GM21737 (cell line): ENCODE measurements at regions not wholly inside any gene's neighbourhood (a gene's known extent, or its start where the extent isn't known, plus 50 kb on each side); places are given as distances from the start of the nearest gene placed in this dataset.
"Not testable (repeated sequence)": the region's sequence is repeated elsewhere in the genome, so short reads cannot be mapped to it uniquely, and the experiment has no call there.

Source experiments
- ATAC-seq: cut with Tn5 transposase; IDR thresholded peaks from one replicate; pipeline ENCODE4 v1.9.1; 2021; ENCODE audit warnings: mild to moderate bottlenecking, moderate library complexity; ENCODE audit not compliant: unreplicated experiment

DNA sequence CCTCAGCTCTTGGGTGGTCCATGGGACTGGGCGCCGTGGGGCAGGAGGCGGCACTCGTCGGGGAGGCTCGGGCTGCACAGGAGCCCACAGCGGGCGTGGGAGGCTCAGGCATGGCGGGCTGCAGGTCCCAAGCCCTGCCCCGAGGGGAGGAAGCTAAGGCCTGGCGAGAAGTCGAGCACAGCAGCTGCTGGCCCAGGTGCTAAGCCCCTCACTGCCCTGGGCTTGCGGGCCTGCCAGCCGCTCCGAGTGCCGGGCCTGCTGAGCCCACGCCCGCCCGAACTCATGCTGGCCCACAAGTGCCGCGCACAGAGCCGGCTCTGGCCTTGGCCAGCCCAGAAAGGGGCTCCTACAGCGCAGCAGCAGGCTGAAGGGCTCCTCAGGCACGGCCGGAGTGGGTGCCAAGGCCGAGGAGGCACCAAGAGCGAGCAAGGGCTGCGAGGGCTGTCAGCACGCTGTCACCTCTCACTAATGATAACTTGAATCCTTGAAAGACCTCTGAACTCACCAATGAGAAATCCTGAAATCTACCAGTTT is 1506.8 kb upstream of the WWC1 start:
- ATAC-seq: no peak

DNA sequence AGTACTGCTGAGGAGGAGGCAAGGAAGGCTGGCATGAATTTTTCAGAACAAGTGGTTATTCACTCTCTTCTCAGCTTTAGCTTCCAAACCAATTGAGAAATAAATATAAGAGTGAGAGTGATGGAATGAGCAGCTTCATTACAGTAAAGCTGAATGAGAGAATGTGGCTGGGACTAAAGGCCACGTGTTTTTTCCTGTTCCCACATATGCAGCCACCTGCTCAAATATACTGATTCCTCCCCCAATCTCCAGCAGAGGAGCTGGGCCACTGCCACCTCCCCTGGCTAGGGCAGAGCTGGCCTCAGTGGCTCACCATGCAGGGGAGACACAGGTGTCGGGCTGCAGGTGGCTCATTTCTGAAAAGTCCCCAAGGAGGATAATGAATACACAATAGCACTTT is 1505.3 kb upstream of the WWC1 start:
- ATAC-seq: no peak

DNA sequence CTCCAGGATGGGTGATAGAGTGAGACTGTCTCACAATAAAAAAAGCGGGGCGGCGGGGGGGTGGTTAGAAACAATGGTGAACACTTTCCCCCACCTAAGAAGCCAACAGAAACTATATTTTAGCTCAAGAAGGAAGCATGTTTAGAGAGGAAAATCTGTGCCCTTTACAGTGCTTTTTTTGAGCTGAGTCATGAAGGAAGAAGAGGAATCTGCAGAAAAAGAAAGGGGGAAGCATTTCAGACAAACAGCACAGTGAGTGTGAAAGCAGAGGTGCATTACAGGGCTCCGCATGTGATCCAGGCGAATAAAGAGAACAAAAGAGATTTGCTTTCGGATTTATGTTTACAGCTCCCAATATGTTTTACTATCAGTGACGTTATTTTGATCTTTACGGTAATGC is 1504.6 kb upstream of the WWC1 start:
- no peak for ATAC-seq

DNA sequence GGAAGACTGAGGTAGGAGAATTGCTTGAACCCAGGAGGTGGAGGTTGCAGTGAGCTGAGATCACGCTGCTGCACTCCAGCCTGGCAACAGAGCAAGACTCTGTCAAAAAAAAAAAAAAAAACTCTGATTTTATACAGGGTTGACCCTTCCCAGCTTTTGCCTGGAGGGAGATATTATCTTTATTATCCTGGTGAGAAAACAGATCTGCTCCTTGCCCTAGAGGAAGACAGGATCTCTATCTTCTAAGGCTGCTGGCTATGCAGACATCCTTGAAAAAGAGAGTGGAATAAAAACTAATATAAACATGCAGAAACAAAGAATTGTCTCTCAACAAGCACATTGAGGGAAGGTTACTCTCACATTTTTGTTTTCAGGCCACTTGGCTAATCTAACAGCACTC is 1503.4 kb upstream of the WWC1 start:
- no peak for ATAC-seq

DNA sequence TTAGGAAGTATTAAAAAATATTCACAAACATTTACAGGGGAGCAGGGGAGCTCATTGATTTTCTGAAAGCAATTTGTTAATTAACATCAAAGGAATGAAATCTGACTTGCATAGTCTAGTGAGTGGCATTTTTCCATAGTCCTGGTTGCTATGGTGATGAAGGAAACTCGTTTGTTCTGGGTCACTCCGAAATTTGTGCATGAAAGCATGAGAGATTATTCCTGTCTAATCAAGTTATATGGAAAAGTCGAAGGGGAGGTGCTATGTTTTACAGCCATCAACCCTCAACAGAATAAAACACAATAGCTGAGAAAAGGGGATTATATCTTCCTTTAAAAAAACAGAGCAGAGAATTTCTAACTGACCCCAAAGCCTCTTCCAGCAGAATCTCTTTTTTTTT is 1495.7 kb upstream of the WWC1 start:
- ATAC-seq: no peak

DNA sequence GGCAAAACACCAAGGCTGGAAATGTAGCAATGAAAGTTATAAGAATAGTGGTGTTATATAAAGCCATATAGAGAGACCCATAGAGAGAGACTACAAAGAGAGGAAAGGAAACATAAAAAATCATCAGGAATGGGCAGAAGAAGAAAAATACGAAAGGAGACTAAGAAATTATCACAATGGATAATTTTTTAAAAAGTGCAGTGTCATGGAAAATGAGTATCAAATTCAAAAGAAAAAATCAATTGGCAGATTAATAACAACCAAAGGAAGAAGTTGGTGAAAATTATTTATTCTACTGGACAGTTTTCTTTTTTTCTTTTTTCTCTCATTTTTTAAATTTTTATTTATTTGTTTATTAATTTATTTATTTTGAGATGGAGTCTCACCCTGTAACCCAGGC is 1488.4 kb upstream of the WWC1 start:
- ATAC-seq: no peak

DNA sequence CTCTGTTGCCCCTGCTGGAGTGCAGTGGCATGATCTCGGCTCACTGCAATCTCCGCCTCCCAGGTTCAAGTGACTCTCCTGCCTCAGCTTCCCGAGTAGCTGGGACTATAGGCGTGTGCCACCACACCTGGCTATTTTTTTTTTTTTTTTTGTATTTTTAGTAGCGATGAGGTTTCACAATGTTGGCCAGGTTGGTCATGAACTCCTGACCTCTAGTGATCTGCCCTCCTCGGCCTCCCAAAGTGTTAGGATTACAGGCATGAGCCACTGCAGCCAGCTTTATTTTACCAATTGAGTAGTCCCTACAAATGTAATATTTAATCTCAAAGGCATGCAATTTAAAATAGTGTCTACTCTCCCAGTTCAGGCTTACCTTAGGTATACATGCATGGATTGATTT is 1487.2 kb upstream of the WWC1 start:
- ATAC-seq: not testable (repeated sequence)

DNA sequence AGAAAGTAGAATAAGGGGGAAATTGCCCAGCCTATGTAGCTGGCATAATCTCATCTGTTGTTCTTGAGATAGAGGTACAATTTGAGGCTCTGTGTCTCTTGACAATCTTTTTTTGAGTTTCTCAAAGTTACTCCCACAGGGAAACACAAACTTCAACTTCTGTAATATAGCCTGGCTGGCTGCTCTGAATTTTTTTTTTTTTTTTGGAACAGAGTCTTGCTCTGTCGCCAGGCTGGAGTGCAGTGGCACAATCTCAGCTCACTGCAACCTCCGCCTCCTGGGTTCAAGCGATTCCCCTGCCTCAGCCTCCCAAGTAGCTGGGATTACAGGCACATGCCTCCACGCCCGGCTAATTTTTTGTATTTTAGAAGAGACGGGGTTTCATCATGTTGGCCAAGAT is 1486.8 kb upstream of the WWC1 start:
- ATAC-seq: not testable (repeated sequence)

DNA sequence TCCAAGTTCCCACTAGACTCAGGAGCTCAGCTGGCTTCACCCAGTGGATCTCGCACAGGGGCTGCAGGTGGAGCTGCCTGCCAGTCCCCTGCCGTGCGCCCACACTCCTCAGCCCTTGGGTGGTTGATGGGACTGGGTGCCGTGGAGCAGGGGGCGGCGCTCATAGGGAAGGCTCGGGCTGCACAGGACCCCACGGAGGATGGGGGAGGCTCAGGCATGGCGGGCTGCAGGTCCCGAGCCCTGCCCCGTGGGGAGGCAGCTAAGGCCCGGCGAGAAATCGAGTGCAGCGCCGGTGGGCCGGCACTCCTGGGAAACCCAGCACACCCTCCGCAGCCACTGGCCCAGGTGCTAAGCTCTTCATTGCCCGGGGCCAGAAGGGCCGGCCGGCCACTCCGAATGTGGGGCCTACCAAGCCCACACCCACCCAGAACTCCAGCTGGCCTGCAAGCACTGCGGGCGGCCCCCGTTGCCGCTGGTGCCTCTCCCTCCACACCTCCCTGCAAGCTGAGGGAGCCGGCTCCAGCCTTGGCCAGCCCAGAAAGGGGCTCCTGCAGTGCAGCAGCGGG is 1481.3 kb upstream of the WWC1 start:
- ATAC-seq: not testable (repeated sequence)

DNA sequence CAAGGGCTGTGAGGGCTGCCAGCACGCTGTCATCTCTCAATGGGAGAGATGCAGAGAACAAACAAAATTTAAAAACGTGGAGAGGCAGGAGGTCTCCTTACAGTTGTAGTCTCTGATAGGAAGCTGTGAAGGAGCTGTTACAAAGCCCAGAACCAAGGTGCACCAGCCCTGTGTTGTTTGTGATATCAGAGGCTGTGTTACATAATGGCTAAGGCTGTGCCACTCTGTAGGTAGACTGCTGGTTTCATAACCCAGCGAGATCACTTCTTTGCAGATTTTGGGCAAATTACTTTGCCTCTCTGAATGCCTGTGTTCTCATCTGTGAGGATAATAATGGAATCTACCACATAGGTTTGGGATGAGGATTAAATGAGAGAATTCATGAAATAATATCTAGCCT is 1480.7 kb upstream of the WWC1 start:
- no peak for ATAC-seq

DNA sequence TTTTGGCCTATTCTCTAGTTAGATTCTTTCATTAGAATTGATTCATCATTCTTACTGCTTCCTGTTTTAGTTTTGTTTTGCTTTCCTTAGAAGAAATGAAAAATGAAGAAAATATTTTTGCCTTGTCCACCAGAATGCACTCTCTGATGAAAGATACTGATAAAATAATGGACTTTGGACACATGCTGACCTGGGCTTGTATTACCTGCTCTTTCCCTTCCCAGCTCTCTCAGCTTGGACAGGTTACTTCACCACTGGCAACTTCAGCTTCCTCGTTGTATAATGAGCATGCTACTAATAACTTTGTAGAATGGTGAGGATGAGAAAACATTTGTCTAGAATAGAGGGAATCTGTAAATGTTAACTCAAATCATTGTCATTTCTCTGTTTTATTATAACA is 1468.1 kb upstream of the WWC1 start:
- no peak for ATAC-seq

DNA sequence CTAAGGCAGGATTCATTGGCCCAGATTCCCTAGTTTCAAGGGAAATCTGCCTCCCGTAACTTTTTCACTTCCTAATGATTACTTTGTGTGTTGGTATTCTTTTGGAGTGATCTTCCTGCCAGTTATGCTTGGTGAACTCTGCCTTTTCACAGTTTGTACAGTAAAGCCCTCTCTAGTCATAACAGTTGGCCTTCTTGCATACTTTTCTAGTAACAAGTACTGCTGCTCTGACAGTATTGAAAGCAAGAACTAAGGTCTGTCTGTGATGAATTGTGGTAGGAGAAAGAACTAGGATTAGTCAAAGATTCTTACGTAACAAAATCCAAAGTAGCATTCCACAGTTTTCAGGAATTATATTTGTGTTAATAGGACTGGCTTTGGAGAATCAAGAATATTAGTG is 1457.2 kb upstream of the WWC1 start:
- no peak for ATAC-seq

DNA sequence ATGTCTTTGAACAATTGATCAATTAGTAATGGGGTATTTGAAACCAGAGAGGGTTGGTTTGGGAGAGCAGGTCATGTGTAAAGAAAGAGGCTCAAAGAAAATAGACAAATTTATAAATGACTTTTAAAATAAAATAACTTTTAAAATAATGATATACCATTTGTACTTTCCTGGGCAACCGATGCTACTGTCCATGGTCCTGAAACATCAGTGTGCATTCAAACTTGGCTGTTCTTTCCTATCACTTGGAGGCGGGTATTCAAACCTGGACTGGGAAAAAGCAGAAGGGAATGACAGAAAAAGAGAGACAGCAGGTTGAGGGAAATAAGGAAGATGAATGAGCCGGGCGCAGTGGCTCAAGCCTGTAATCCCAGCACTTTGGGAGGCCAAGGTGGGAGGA is 1446.4 kb upstream of the WWC1 start:
- no peak for ATAC-seq

DNA sequence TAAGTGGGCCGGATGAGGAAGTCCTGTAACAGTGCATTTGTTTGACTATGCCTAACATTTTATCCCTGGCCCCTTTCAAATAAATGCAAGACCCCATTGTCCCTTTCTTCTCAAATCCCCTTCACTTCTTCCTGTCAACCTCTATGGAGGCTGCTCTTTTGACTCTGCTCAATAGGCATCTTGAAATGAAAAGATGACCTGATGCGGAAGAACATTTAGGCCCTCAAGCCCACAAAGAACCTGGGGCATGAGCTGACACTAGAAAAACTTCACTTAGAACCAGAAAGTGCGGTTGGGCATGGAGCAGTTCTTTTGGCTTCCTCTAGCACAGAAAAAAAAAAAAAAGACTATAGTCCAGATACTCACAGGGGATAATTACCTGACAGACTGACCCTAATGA is 1434.7 kb upstream of the WWC1 start:
- no peak for ATAC-seq

DNA sequence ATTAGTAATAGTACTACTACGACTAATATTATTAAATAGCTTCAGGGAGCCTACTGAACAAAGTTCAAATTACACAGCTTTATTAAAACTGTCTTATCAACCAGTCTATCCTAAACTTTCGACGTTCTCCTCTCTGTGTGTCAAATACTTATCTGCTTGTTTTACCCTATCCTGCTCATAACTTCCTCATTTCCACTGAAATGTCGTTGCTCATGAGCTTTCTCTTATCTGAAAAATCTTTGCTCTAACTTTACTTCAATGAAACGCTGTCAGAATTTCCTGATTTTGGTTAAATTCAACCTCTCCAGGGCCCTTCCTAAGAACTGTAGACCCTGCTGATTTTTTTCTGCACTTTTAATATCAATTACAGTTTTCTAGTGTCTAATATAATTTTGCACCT is 1431.0 kb upstream of the WWC1 start:
- no peak for ATAC-seq

DNA sequence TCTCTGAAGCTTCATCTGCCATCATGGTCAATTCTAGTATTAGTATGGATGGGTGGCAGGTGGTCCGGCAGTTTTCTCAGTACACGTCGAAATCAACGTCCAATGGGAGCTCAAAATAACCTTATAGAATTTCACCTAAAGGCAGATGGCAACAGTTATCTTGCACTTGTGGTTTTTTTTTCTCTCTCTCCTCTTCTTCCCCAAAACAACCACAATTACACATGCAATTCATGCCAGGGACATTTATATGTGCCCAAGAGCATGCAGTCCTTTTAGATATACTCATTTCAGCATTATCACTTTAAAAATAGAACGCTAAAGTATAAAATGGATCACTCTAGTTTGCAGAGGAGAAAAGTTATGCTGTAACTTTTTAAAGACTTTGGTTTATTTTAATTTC is 1428.9 kb upstream of the WWC1 start:
- no peak for ATAC-seq

DNA sequence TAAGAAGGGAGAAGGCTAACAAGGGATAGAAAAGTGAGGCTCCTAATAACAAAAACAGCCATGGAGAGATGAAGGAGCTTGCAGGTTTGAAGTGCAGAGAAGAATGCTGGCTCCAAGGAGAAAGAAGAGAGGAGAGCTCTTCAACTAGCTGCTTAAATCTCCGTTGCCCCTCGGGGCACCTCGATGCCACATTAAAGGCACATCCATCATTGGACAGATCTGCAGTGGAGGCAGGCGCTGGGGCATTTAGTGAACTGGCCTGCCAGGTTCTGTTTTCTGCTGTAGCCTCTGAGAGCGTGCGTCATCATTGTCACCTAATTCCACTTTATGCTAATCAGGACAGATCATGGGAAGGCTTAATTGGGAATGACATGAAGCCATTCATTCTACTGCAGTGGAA is 1426.2 kb upstream of the WWC1 start:
- ATAC-seq: no peak

DNA sequence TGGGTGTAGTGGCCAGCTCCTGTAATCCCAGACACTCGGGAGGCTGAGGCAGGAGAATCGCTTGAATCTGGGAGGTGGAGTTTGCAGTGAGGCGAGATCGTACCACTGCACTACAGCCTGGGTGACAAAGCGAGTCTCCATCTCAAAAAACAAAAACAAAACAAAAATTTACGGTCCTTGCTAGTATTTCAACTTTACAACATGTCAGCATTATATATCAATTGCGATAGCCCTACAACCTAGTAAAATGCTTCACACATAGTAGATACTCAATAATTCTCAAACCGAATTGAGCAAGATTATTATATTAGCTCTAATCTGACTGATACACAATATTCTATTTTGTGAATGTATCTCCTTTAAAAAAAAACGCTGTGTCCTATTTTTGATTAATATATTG is 1411.0 kb upstream of the WWC1 start:
- no peak for ATAC-seq

DNA sequence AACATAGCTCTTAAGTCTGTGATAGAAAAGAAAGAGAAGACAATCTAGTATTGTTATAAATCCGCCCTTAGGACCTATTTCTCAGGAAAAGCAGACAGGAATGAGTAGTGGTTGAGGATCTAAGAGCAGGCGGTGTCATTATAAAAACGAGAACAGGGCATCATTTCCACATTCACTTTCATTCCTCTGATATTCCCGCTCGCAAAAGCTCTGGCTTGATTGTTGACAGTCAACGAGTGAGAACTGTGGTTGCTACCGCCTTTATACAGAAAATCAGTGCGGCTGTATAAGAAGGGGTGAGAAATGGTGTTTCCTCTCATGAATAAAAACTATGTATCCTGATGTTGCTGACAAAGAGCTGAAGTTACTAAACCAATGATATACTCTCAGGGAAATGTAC is 1409.6 kb upstream of the WWC1 start:
- ATAC-seq: no peak

DNA sequence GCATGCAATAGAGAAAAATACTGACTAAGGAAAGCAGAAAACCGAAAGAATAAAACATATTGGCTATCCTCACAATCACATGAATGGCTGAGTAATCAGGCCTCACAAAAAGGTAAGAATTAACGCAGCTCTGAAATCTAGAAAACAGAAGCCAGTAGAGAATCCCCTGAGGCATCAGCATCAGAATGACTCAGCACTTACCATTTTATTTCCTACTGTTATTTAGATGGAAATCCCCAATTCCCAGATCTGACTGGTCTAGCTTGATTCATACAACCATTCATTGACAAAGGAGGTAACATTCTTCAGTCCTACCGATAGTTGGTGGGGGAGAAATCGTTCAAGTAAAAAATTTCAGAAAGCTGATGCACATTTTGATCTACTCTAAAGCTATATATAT is 1408.4 kb upstream of the WWC1 start:
- ATAC-seq: no peak

DNA sequence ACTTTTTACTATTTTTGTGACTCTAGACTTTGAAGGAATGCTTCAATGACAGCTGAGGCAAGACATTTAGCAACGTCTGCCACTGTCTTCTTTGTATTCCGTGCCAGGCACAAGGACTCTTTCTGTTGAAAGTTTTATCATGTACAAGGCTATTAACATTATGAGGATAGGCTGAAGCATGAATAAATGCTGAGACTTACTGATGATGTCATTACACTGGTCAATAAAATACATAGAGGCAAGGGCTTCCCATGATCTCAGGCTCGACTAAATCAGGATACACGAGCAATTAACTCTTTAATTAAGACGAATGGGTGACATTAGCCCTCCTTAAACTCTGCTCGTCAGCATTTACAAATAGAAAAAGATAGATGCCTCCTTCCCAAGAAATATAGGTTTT is 1393.3 kb upstream of the WWC1 start:
- ATAC-seq: no peak

DNA sequence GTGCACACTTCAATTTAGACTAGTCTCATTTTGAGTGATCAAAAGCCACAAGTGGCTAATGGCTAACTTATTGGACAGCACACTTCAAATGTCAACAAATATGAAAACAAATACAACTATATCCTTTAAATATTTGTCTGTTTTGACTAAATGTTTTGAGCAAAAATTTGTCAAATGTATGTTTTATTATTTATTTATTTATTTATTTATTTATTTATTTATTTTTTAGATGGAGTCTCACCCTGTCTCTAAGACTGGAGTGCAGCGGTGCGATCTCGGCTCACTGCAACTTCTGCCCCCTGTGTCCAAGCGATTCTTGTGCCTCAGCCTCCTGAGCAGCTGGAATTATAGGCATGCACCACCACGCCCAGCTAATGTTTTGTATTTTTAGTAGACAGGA is 1392.1 kb upstream of the WWC1 start:
- no peak for ATAC-seq

DNA sequence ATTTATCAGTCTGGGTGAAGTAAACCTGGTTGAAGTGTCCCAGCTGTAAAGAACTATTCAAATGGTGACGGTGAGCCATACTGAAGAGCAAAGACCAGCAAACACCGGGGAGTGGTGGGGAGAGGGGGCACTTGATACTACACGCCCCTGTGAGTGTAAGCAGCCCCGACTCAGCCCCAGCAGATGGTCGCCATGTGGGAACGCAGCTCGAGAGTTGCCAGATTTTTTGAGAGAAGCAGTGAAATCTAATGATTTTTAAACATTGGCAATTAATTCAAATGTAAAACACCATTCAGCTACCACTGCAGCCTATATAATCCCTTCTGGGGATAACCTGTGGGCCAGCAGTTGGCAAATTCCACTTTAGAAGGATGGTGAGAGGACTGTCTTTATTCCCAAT is 1386.9 kb upstream of the WWC1 start:
- no peak for ATAC-seq
